Lung microvascular endothelial cell (primary cell): ENCODE measurements at regions not wholly inside any gene's neighbourhood (a gene's known extent, or its start where the extent isn't known, plus 50 kb on each side); places are given as distances from the start of the nearest gene placed in this dataset.

Experiments
- DNase-seq, 2 donors: peaks; one replicate each; pipeline versions ENCODE4 v3.0.0 to v3.0.0-alpha.2; 2010; ENCODE audit warnings: low read depth in 2 of 2

GRCh38 chr11:109349276-109350080, 72.5 kb upstream of the C11orf87 start:
- no peak for DNase-seq

DNA sequence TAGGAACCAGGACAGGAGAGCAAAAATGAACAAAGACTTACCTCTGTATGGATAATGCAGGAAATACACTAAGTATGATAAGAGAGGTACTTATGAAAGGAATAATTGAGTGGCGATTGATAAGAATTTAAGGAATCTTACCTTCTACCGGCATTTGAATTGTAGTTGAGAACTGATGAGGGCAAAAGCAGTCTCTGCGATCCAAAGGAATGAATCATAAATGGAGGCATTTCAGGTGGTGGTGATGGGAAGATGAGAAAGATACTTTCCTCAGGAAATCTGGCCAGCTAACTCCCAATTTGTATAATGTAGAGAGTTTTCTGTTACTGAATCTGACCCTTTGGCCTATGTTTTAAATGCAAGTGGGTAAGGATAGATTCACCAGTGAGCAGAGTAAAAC, 71.9 kb upstream of the C11orf87 start:
- no peak for DNase-seq

DNA sequence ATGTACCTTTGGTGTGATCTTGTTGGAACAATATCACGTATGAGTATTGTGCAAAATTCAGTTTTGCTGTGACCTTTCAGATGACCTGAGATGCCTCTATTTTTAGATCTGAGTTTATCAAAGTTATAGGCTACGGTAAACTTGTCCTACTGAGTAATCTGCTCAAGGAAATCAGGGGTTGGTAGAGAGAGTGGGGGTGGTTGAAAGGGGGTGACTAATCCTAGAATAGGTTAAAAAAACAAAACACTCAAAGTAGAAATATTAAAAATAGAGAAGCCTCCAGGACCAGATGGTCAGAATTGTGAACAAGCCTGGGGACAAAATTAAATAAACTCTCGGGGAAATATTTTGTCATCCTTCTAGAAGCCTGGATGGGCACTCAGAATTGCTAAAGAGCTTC, 59.9 kb upstream of the C11orf87 start:
- no peak for DNase-seq

DNA sequence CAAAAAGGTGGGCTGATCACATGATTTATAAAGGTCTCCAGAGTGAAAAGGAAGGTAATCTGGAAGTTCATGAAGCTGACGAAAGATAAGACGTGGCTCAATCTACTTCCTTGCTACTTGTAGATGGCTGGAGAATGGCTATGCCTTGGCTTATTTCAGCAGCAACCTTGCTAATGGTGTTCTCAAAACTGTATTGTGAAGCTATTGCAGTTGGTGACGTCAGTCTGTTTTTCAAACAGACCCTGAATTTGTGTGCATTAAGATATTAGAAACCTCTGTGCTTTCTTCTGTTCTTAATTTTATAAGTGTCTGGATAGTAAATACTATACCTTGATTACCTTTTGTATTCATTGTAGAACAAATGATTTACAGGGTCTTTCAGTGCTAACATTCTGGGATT, 58.3 kb upstream of the C11orf87 start:
- DNase-seq = no peak

- DNase-seq = no peak
These were observed 57.1 kb upstream of the C11orf87 start for GRCh38 chr11:109364851-109365250.

DNA sequence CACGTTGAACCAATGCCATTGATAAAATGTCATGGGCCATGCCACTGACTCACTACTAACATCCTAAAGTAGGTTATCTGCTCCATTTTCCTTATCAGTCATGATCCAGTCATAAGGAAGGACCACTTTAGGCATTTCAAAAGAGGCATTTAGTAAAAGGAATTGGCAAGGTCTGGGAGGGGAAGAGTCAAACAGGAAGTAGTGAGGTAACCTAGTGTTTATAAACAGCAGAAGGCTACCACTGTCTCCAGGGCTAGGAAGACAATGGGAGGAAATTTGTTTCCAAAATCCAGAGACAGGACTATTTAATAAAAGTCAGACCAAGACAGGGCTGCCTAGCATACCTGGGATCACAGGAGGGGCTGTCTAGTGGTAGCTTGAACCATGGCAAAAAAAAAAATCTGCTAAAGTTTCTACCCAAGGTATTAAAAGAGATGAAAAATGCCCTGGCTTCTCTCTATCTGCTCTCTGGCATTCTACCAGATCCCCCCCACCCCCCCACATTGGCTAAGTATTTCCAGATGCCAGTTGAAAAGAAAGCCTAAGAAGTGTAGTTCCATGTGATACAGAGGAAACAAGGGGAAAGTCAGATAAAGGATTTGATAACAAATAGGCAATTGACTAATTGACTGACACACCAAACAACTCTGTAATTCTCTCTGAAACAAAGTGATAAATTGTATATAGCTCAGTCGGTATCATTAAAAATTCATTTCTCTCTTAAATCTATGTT, 50.4 kb upstream of the C11orf87 start:
- DNase-seq = peak in 1 of 2 donors; percentile 30
